Tibial nerve (tissue), 4 donors: ENCODE measurements at regions not wholly inside any gene's neighbourhood (a gene's known extent, or its start where the extent isn't known, plus 50 kb on each side); places are given as distances from the start of the nearest gene placed in this dataset.

ENCODE experiments used
- DNase-seq, 2 donors: peaks; one replicate each; pipeline ENCODE4 v3.0.0-alpha.2; 2019; ENCODE audit warnings: low spot score in 2 of 2
- H3K27ac ChIP-seq, 4 donors: fragments of 200-600 bp; sonication (generic) in 3 of 4; one replicate each; pipeline ENCODE4 v1.5.1; 2017 to 2019; ENCODE audit warnings: mild to moderate bottlenecking in 1 of 4
- H3K27me3 ChIP-seq, 2 donors: fragments of 200-600 bp; sonication (generic) in 1 of 2; one replicate each; pipeline versions ENCODE4 v1.5.1 to v1.6.0; 2017 to 2019
- H3K36me3 ChIP-seq, 3 donors: fragments of 200-600 bp; sonication (generic); one replicate each; pipeline ENCODE4 v1.5.1; 2018 to 2019
- H3K4me1 ChIP-seq, 4 donors: fragments of 200-600 bp; sonication (generic) in 3 of 4; one replicate each; pipeline ENCODE4 v1.5.1; 2017 to 2019
- H3K4me3 ChIP-seq, 4 donors: fragments of 200-600 bp; sonication (generic) in 3 of 4; one replicate each; pipeline ENCODE4 v1.5.1; 2017 to 2019; ENCODE audit warnings: mild to moderate bottlenecking in 1 of 4, moderate library complexity in 1 of 4
- H3K9me3 ChIP-seq, 4 donors: fragments of 200-600 bp; sonication (generic) in 3 of 4; one replicate each; pipeline ENCODE4 v1.5.1; 2017 to 2019
- CTCF ChIP-seq, 5 experiments: fragments of 200-600 bp in 3 of 5; fragments of 450-650 bp in 2 of 5; sonication (generic) in 3 of 5; IDR thresholded peaks; one replicate each; pipeline ENCODE4 v1.5.1; 2016 to 2019; ENCODE audit warnings: antibody characterized with exemption in 5 of 5, mild to moderate bottlenecking in 3 of 5, moderate library complexity in 2 of 5
- EP300 ChIP-seq, 2 donors: sonication (generic); formaldehyde crosslinking; IDR thresholded peaks; one replicate each; pipeline ENCODE4 v1.6.1; 2017; ENCODE audit warnings: antibody characterized with exemption in 2 of 2, mild to moderate bottlenecking in 1 of 2
- POLR2A ChIP-seq, 2 donors: fragments of 450-650 bp; IDR thresholded peaks; one replicate each; pipeline ENCODE4 v1.6.1; 2017; ENCODE audit warnings: antibody characterized with exemption in 2 of 2, mild to moderate bottlenecking in 2 of 2, moderate library complexity in 2 of 2
- WGBS, 2 donors: methylation state at CpG; one replicate each; pipeline ENCODE4 v1.1.5; 2018; 5-methylcytosine and 5-hydroxymethylcytosine counted together

GRCh38 chr2:140002110-140002509 is 1221.9 kb upstream of the NXPH2 start:
- no peaks in the 10 kb centered on the region for H3K27me3 ChIP-seq
- H3K36me3 ChIP-seq, result no peaks in the 10 kb centered on the region
- no peaks in the 10 kb centered on the region for H3K4me1 ChIP-seq
- no peak overlapping the region for H3K4me3 ChIP-seq
- no peak for DNase-seq
- H3K27ac ChIP-seq, result no peak overlapping the region
- no peak for TF ChIP-seq EP300 (IDR thresholded peaks at IDR 0.05)
- no peak for TF ChIP-seq CTCF (IDR thresholded peaks at IDR 0.05)
- TF ChIP-seq POLR2A (IDR thresholded peaks at IDR 0.05), result no peak
- 41 to 56% methylated on average over 2 of the region's 2 CpGs for WGBS, 2 donors
- H3K9me3 ChIP-seq, result no peaks in the 10 kb centered on the region

- WGBS, 2 donors, result 88 to 97% methylated on average over 5 to 6 of the region's 6 CpGs
Measured at GRCh38 chr2:139992711-139993345, 1212.6 kb upstream of the NXPH2 start.

GRCh38 chr2:139992078-139992477 is 1211.9 kb upstream of the NXPH2 start:
- Histone ChIP-seq H3K4me1 (no peaks in the 10 kb centered on the region), H3K9me3 (peaks cover 0 to 16% (median 0%) of the 10 kb centered on the region in 4 donors), H3K27ac (no peak overlapping the region), H3K27me3 (no peaks in the 10 kb centered on the region), H3K4me3 (no peak overlapping the region), H3K36me3 (no peaks in the 10 kb centered on the region)
- 81 to 86% methylated on average over 6 of the region's 6 CpGs for WGBS, 2 donors
- TF ChIP-seq EP300 (IDR thresholded peaks at IDR 0.05) (no peak), POLR2A (IDR thresholded peaks at IDR 0.05) (no peak), CTCF (IDR thresholded peaks at IDR 0.05) (no peak)
- no peak for DNase-seq

More at GRCh38 chr2:139992711-139993345, 1212.6 kb upstream of the NXPH2 start:
- peaks cover 0 to 15% (median 0%) of the 10 kb centered on the region in 4 donors for H3K9me3 ChIP-seq
- no peak overlapping the region for H3K4me3 ChIP-seq
- DNase-seq, result no peak
- TF ChIP-seq EP300 (IDR thresholded peaks at IDR 0.05) (no peak), POLR2A (IDR thresholded peaks at IDR 0.05) (no peak), CTCF (IDR thresholded peaks at IDR 0.05) (no peak)
- no peaks in the 10 kb centered on the region for H3K36me3 ChIP-seq
- no peak overlapping the region for H3K27ac ChIP-seq
- no peaks in the 10 kb centered on the region for H3K4me1 ChIP-seq
- no peaks in the 10 kb centered on the region for H3K27me3 ChIP-seq

GRCh38 chr2:139990646-139991335 is 1210.6 kb upstream of the NXPH2 start:
- Histone ChIP-seq H3K27ac (no peak overlapping the region), H3K36me3 (no peaks in the 10 kb centered on the region), H3K4me3 (no peak overlapping the region), H3K4me1 (no peaks in the 10 kb centered on the region), H3K27me3 (no peaks in the 10 kb centered on the region), H3K9me3 (peaks cover 0 to 16% (median 0%) of the 10 kb centered on the region in 4 donors)
- DNase-seq, result no peak
- TF ChIP-seq CTCF (IDR thresholded peaks at IDR 0.05) (no peak), EP300 (IDR thresholded peaks at IDR 0.05) (no peak), POLR2A (IDR thresholded peaks at IDR 0.05) (no peak)
- WGBS, 2 donors, result 91 to 95% methylated on average over 22 to 38 of the region's 40 CpGs

- peaks cover 0 to 19% (median 0%) of the 10 kb centered on the region in 4 donors for H3K9me3 ChIP-seq
- H3K4me3 ChIP-seq, result no peak overlapping the region
- no peaks in the 10 kb centered on the region for H3K27me3 ChIP-seq
- 78 to 83% methylated on average over 3 of the region's 3 CpGs for WGBS, 2 donors
- no peak overlapping the region for H3K27ac ChIP-seq
- no peak for DNase-seq
- H3K4me1 ChIP-seq, result no peaks in the 10 kb centered on the region
- TF ChIP-seq EP300 (IDR thresholded peaks at IDR 0.05) (no peak), CTCF (IDR thresholded peaks at IDR 0.05) (no peak), POLR2A (IDR thresholded peaks at IDR 0.05) (no peak)
- no peaks in the 10 kb centered on the region for H3K36me3 ChIP-seq
Measured at GRCh38 chr2:139969323-139969722, 1189.1 kb upstream of the NXPH2 start.
